SU-DHL-6 (cell line): ENCODE measurements at regions not wholly inside any gene's neighbourhood (a gene's known extent, or its start where the extent isn't known, plus 50 kb on each side); places are given as distances from the start of the nearest gene placed in this dataset.

Experiments
- EZH2phosphoT487 ChIP-seq: fragments of 200-600 bp; sonication (generic), shearing (Covaris generic); conservative IDR thresholded peaks from 2 replicates; pipeline ENCODE4 v1.6.1; 2018; ENCODE audit warnings: mild to moderate bottlenecking, antibody characterized with exemption, low read length, moderate library complexity, mixed read lengths
- TF ChIP-seq, protein P1 (sequence below): fragments of 200-600 bp; sonication (generic); IDR thresholded peaks from one replicate; pipeline ENCODE4 v1.5.1; 2017; ENCODE audit warnings: antibody characterized with exemption, mild to moderate bottlenecking, low read length, moderate library complexity; ENCODE audit not compliant: insufficient read depth, poor library complexity, severe bottlenecking

DNA sequence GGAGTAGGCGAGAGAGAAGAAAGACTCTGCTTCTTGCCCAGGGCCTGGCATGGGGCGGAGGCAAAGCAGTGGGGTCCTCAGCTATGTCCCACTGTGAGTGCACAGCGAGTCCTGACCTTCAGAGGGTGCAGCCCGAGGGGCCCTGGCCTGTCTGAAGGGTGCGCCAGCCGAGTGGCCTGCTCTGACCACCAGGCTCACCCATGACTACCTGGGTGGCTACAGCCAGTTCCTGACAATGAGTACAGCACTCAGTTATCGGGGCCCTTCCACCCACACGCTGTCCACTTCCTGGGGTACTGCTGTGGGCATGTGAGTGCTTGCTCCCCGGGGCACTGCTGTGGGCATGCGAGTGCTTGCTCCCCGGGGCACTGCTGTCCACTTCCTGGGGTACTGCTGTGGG is 74.1 kb upstream of the B3GAT1 start:
- TF ChIP-seq, protein P1, sequence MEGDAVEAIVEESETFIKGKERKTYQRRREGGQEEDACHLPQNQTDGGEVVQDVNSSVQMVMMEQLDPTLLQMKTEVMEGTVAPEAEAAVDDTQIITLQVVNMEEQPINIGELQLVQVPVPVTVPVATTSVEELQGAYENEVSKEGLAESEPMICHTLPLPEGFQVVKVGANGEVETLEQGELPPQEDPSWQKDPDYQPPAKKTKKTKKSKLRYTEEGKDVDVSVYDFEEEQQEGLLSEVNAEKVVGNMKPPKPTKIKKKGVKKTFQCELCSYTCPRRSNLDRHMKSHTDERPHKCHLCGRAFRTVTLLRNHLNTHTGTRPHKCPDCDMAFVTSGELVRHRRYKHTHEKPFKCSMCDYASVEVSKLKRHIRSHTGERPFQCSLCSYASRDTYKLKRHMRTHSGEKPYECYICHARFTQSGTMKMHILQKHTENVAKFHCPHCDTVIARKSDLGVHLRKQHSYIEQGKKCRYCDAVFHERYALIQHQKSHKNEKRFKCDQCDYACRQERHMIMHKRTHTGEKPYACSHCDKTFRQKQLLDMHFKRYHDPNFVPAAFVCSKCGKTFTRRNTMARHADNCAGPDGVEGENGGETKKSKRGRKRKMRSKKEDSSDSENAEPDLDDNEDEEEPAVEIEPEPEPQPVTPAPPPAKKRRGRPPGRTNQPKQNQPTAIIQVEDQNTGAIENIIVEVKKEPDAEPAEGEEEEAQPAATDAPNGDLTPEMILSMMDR, result no peak
- TF ChIP-seq EZH2phosphoT487, result no peak
